GM12878 (cell line): ENCODE measurements at regions not wholly inside any gene's neighbourhood (a gene's known extent, or its start where the extent isn't known, plus 50 kb on each side); places are given as distances from the start of the nearest gene placed in this dataset.

ENCODE experiments used
- ATAC-seq: fragments of 200-7000 bp; cut with Tn5 transposase; 3 replicates; pipeline ENCODE4 v1.9.1; 2020; ENCODE audit warnings: mild to moderate bottlenecking, moderate library complexity
- BruUV-seq: library from RNA; stranded (reverse); fragments of 400-500 nt; replicated peaks from 2 replicates; lab custom pipeline; 2021; lab: Mats Ljungman, UMichigan
- CTCF ChIA-PET: fragments of 300-600 bp; sonication (Branson Sonifier 250); formaldehyde crosslinking; extraction: SDS; loops from one replicate; lab custom pipeline; 2021; ENCODE audit warnings: inconsistent platforms; lab: Yijun Ruan, JAX
- POLR2A ChIA-PET: fragments of 350-600 bp; formaldehyde crosslinking; extraction: SDS; loops from one replicate; lab custom pipeline; 2021; ENCODE audit warnings: inconsistent platforms; lab: Charles Lee
- RAD21 ChIA-PET: fragments of 300-600 bp; sonication (Branson Sonifier 250); formaldehyde crosslinking; loops from one replicate; lab custom pipeline; 2023; ENCODE audit warnings: antibody characterized with exemption; ENCODE audit not compliant: unreplicated experiment; lab: Charles Lee
- SMC1A ChIA-PET: fragments of 300-600 bp; sonication (Branson Sonifier 250); formaldehyde crosslinking; loops from one replicate; lab custom pipeline; 2023; ENCODE audit not compliant: unreplicated experiment, uncharacterized antibody; lab: Charles Lee
- DNase-seq: peaks from one replicate; pipeline ENCODE4 v3.0.0-alpha.2; 2011; ENCODE audit warnings: low read depth, low spot score
- FAIRE-seq: peaks from 3 replicates; lab custom pipeline; 2011; peaks lifted over from hg19 to GRCh38; lab: Jason Lieb, UNC
- H2AFZ ChIP-seq: 2 replicates; pipeline ENCODE4 v1.6.0; 2011; ENCODE audit warnings: low read depth, low read length, control low read depth; ENCODE audit not compliant: control insufficient read depth
- H3K27ac ChIP-seq: 2 replicates; pipeline ENCODE4 v1.5.1; 2011; ENCODE audit warnings: control low read depth; ENCODE audit not compliant: control insufficient read depth, insufficient read depth
- H3K27me3 ChIP-seq, 2 experiments: replicated peaks in 1 of 2; 2 replicates each; pipeline versions ENCODE4 v1.6.0 to v1.6.1; 2011; ENCODE audit warnings: low read length in 1 of 2; ENCODE audit not compliant: control insufficient read depth in 2 of 2, insufficient read depth in 2 of 2
- H3K36me3 ChIP-seq, 2 experiments: 2 replicates each; pipeline ENCODE4 v1.5.1; 2011; ENCODE audit warnings: low read length in 1 of 2; ENCODE audit not compliant: control insufficient read depth in 2 of 2, insufficient read depth in 2 of 2
- H3K4me1 ChIP-seq: 2 replicates; pipeline ENCODE4 v1.6.1; 2011; ENCODE audit warnings: mild to moderate bottlenecking, low read length, moderate library complexity, mixed read lengths; ENCODE audit not compliant: control insufficient read depth, insufficient read depth
- H3K4me2 ChIP-seq: 2 replicates; pipeline ENCODE4 v1.6.0; 2011; ENCODE audit warnings: control low read depth; ENCODE audit not compliant: control insufficient read depth, insufficient read depth
- H3K4me3 ChIP-seq: fragments of 200-600 bp; sonication (generic); 2 replicates; pipeline ENCODE4 v1.5.1; 2016
- H3K79me2 ChIP-seq: 2 replicates; pipeline ENCODE4 v1.6.0; 2011; ENCODE audit warnings: low read length; ENCODE audit not compliant: control insufficient read depth, insufficient read depth
- H3K9ac ChIP-seq: 2 replicates; pipeline ENCODE4 v1.8.0; 2011; ENCODE audit warnings: low read length, control low read depth, mixed read lengths; ENCODE audit not compliant: control insufficient read depth, insufficient read depth
- H3K9me3 ChIP-seq: replicated peaks from 3 replicates; pipeline ENCODE4 v1.5.1; 2011; ENCODE audit warnings: mild to moderate bottlenecking, low read length; ENCODE audit not compliant: control insufficient read depth, insufficient read depth
- H4K20me1 ChIP-seq: 2 replicates; pipeline ENCODE4 v1.6.0; 2011; ENCODE audit not compliant: control insufficient read depth, insufficient read depth
- CHD2 ChIP-seq: IDR thresholded peaks from 2 replicates; pipeline ENCODE4 v1.6.1; 2011; ENCODE audit warnings: low read depth, low read length, improper control_type of control experiment, borderline replicate concordance
- DPF2 ChIP-seq: fragments of 450-650 bp; IDR thresholded peaks from 2 replicates; pipeline ENCODE4 v1.6.1; 2017; ENCODE audit warnings: mild to moderate bottlenecking
- ESRRA ChIP-seq: IDR thresholded peaks from 2 replicates; pipeline ENCODE4 v1.6.1; 2012; ENCODE audit warnings: mild to moderate bottlenecking, low read length, improper control_type of control experiment
- ETV6 ChIP-seq, 2 experiments: fragments of 450-650 bp in 1 of 2; IDR thresholded peaks in 1 of 2; conservative IDR thresholded peaks in 1 of 2; 2 replicates each; pipeline ENCODE4 v1.6.1; 2014; ENCODE audit warnings: antibody characterized with exemption in 1 of 2, borderline replicate concordance in 1 of 2, low read depth in 1 of 2, mild to moderate bottlenecking in 1 of 2, moderate library complexity in 1 of 2
- HDGF ChIP-seq: fragments of 450-650 bp; IDR thresholded peaks from 2 replicates; pipeline ENCODE4 v1.6.1; 2016; ENCODE audit warnings: antibody characterized with exemption
- JUND ChIP-seq: IDR thresholded peaks from 2 replicates; pipeline ENCODE4 v1.6.1; 2012; ENCODE audit warnings: low read depth, mild to moderate bottlenecking, low read length, improper control_type of control experiment, moderate library complexity
- KAT2A ChIP-seq: conservative IDR thresholded peaks from 2 replicates; pipeline ENCODE4 v1.6.1; 2011; ENCODE audit warnings: low read depth, low read length; ENCODE audit not compliant: control insufficient read depth
- KDM1A ChIP-seq: fragments of 200-600 bp; sonication (generic); IDR thresholded peaks from 2 replicates; pipeline ENCODE4 v1.6.1; 2016; ENCODE audit warnings: borderline replicate concordance
- RCOR1 ChIP-seq: conservative IDR thresholded peaks from 2 replicates; pipeline ENCODE4 v1.6.1; 2012; ENCODE audit warnings: low read depth, low read length, improper control_type of control experiment
- SP1 ChIP-seq: IDR thresholded peaks from one replicate; pipeline ENCODE4 v1.6.1; 2011; ENCODE audit warnings: low read depth, low read length
- STAT3 ChIP-seq: IDR thresholded peaks from 2 replicates; pipeline ENCODE4 v1.6.1; 2011; ENCODE audit warnings: low read depth, low read length, improper control_type of control experiment
- TARDBP ChIP-seq: IDR thresholded peaks from 2 replicates; pipeline ENCODE4 v1.6.1; 2016; ENCODE audit warnings: borderline replicate concordance
- ZNF384 ChIP-seq: IDR thresholded peaks from 2 replicates; pipeline ENCODE4 v1.6.1; 2012; ENCODE audit warnings: low read depth, mild to moderate bottlenecking, low read length, improper control_type of control experiment, borderline replicate concordance
- ZZZ3 ChIP-seq: IDR thresholded peaks from 2 replicates; pipeline ENCODE4 v1.6.1; 2011; ENCODE audit warnings: low read depth; ENCODE audit not compliant: control insufficient read depth, insufficient read length
- WGBS: methylation state at CpG from one replicate; pipeline ENCODE4 v1.1.6; 2016; ENCODE audit warnings: low lambda C conversion rate; ENCODE audit not compliant: insufficient replicate concordance, insufficient coverage; ENCODE audit errors: missing lambda C conversion rate; 5-methylcytosine and 5-hydroxymethylcytosine counted together
- in situ Hi-C: fragments of 300-500 bp; cut with MboI; formaldehyde crosslinking; loops from 9 replicates; pipeline ENCODE4 v1.14.3; 2018; ENCODE audit warnings: mixed read lengths
- intact Hi-C: fragments of 100-400 bp; cut with micrococcal nuclease; formaldehyde crosslinking; loops from one replicate; pipeline ENCODE4 v1.14.2; 2022; ENCODE audit not compliant: unreplicated experiment
- TF ChIP-seq, protein P1 (sequence below): fragments of 450-650 bp; IDR thresholded peaks from 2 replicates; pipeline ENCODE4 v1.6.1; 2016; ENCODE audit warnings: mild to moderate bottlenecking, moderate library complexity, borderline replicate concordance
- TF ChIP-seq, protein P2 (sequence below): fragments of 450-650 bp; IDR thresholded peaks from 2 replicates; pipeline ENCODE4 v1.6.1; 2017; ENCODE audit warnings: mild to moderate bottlenecking, low read depth, inconsistent platforms; ENCODE audit not compliant: poor library complexity, severe bottlenecking
- TF ChIP-seq, protein P3 (sequence below): fragments of 450-650 bp; formaldehyde crosslinking; IDR thresholded peaks from 2 replicates; pipeline ENCODE4 v1.4.0; 2020; ENCODE audit warnings: mild to moderate bottlenecking, moderate library complexity

DNA sequence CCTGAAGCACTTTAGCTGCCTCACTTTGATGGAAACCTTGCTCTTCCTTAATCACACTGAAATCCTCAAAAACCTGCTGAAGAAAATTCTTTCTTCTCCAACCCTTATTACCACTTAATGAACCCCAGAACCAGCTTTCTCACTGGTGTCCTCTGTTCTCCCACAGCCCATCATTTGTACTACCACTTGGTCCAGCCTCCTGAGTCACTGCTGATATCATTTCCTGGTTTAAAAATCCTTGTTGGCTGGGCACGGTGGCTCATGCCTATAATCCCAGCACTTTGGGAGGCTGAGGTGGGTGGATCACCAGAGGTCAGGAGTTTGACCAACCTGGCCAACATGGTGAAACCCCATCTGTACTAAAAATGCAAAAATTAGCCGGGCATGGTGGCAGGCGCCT is 418.6 kb upstream of the KCNMB2 start:
- intact Hi-C loops (no loop called here), in situ Hi-C loops (no loop called here)
- ChIA-PET CTCF (no interaction called here), RAD21 (no interaction called here), SMC1A (no interaction called here), POLR2A (no interaction called here)
- Histone ChIP-seq H3K4me3 (no peak overlapping the region), H3K9me3 (no peaks in the 10 kb centered on the region), H3K79me2 (no peaks in the 10 kb centered on the region), H3K36me3 (no peaks in the 10 kb centered on the region), H3K27ac (no peak overlapping the region), H2AFZ (no peak overlapping the region), H4K20me1 (no peaks in the 10 kb centered on the region), H3K4me2 (no peak overlapping the region), H3K27me3 (no peaks in the 10 kb centered on the region), H3K4me1 (no peaks in the 10 kb centered on the region), H3K9ac (no peak overlapping the region)
- no TSS peak for BruUV-seq
- WGBS, result 49% methylated on average over 3 of the region's 3 CpGs
- DNase-seq (no peak), ATAC-seq (no peak), FAIRE-seq (no peak)
- TF ChIP-seq, protein P1, sequence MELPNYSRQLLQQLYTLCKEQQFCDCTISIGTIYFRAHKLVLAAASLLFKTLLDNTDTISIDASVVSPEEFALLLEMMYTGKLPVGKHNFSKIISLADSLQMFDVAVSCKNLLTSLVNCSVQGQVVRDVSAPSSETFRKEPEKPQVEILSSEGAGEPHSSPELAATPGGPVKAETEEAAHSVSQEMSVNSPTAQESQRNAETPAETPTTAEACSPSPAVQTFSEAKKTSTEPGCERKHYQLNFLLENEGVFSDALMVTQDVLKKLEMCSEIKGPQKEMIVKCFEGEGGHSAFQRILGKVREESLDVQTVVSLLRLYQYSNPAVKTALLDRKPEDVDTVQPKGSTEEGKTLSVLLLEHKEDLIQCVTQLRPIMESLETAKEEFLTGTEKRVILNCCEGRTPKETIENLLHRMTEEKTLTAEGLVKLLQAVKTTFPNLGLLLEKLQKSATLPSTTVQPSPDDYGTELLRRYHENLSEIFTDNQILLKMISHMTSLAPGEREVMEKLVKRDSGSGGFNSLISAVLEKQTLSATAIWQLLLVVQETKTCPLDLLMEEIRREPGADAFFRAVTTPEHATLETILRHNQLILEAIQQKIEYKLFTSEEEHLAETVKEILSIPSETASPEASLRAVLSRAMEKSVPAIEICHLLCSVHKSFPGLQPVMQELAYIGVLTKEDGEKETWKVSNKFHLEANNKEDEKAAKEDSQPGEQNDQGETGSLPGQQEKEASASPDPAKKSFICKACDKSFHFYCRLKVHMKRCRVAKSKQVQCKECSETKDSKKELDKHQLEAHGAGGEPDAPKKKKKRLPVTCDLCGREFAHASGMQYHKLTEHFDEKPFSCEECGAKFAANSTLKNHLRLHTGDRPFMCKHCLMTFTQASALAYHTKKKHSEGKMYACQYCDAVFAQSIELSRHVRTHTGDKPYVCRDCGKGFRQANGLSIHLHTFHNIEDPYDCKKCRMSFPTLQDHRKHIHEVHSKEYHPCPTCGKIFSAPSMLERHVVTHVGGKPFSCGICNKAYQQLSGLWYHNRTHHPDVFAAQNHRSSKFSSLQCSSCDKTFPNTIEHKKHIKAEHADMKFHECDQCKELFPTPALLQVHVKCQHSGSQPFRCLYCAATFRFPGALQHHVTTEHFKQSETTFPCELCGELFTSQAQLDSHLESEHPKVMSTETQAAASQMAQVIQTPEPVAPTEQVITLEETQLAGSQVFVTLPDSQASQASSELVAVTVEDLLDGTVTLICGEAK, result no peak
- no peak for TF ChIP-seq DPF2
- TF ChIP-seq CHD2, result no peak
- TF ChIP-seq, protein P2, sequence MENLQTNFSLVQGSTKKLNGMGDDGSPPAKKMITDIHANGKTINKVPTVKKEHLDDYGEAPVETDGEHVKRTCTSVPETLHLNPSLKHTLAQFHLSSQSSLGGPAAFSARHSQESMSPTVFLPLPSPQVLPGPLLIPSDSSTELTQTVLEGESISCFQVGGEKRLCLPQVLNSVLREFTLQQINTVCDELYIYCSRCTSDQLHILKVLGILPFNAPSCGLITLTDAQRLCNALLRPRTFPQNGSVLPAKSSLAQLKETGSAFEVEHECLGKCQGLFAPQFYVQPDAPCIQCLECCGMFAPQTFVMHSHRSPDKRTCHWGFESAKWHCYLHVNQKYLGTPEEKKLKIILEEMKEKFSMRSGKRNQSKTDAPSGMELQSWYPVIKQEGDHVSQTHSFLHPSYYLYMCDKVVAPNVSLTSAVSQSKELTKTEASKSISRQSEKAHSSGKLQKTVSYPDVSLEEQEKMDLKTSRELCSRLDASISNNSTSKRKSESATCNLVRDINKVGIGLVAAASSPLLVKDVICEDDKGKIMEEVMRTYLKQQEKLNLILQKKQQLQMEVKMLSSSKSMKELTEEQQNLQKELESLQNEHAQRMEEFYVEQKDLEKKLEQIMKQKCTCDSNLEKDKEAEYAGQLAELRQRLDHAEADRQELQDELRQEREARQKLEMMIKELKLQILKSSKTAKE, result no peak
- TF ChIP-seq, protein P3, sequence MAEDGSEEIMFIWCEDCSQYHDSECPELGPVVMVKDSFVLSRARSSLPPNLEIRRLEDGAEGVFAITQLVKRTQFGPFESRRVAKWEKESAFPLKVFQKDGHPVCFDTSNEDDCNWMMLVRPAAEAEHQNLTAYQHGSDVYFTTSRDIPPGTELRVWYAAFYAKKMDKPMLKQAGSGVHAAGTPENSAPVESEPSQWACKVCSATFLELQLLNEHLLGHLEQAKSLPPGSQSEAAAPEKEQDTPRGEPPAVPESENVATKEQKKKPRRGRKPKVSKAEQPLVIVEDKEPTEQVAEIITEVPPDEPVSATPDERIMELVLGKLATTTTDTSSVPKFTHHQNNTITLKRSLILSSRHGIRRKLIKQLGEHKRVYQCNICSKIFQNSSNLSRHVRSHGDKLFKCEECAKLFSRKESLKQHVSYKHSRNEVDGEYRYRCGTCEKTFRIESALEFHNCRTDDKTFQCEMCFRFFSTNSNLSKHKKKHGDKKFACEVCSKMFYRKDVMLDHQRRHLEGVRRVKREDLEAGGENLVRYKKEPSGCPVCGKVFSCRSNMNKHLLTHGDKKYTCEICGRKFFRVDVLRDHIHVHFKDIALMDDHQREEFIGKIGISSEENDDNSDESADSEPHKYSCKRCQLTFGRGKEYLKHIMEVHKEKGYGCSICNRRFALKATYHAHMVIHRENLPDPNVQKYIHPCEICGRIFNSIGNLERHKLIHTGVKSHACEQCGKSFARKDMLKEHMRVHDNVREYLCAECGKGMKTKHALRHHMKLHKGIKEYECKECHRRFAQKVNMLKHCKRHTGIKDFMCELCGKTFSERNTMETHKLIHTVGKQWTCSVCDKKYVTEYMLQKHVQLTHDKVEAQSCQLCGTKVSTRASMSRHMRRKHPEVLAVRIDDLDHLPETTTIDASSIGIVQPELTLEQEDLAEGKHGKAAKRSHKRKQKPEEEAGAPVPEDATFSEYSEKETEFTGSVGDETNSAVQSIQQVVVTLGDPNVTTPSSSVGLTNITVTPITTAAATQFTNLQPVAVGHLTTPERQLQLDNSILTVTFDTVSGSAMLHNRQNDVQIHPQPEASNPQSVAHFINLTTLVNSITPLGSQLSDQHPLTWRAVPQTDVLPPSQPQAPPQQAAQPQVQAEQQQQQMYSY (CRISPR knock-in tag), result no peak
- TF ChIP-seq ESRRA, result no peak
- TF ChIP-seq ZZZ3, result no peak
- no peak for TF ChIP-seq ZNF384
- no peak for TF ChIP-seq KAT2A
- no peak for TF ChIP-seq HDGF
- no peak for TF ChIP-seq TARDBP
- no peak for TF ChIP-seq JUND
- TF ChIP-seq STAT3, result no peak
- no peak for TF ChIP-seq KDM1A
- TF ChIP-seq SP1, result no peak
- no peak for TF ChIP-seq RCOR1
- no peak for TF ChIP-seq ETV6 (conservative IDR thresholded peaks at IDR 0.05 in 1 of 2, IDR thresholded peaks at IDR 0.05 in 1 of 2; ENCODE audit: borderline replicate concordance in 1 of 2, low read depth in 1 of 2)
